Esophagus squamous epithelium (tissue), 4 donors: ENCODE measurements at regions not wholly inside any gene's neighbourhood (a gene's known extent, or its start where the extent isn't known, plus 50 kb on each side); places are given as distances from the start of the nearest gene placed in this dataset.

Experiments used
- CTCF ChIP-seq, 6 experiments: fragments of 450-650 bp in 4 of 6; fragments of 200-600 bp in 2 of 6; sonication (generic) in 2 of 6; IDR thresholded peaks; one replicate each; pipeline ENCODE4 v1.5.1; 2016 to 2019; ENCODE audit warnings: antibody characterized with exemption in 6 of 6, mild to moderate bottlenecking in 4 of 6, moderate library complexity in 4 of 6
- POLR2A ChIP-seq, 4 donors: fragments of 450-650 bp; IDR thresholded peaks; one replicate each; pipeline ENCODE4 v1.6.1; 2017; ENCODE audit warnings: antibody characterized with exemption in 4 of 4, mild to moderate bottlenecking in 4 of 4, moderate library complexity in 3 of 4

- TF ChIP-seq CTCF (IDR thresholded peaks at IDR 0.05) (no peak), POLR2A (IDR thresholded peaks at IDR 0.05) (no peak)
Measured at GRCh38 chr1:48092401-48092800, 95.2 kb upstream of the TRABD2B start.
